GM13976 (cell line): ENCODE measurements at regions not wholly inside any gene's neighbourhood (a gene's known extent, or its start where the extent isn't known, plus 50 kb on each side); places are given as distances from the start of the nearest gene placed in this dataset.

ENCODE experiments used
- DNase-seq: peaks from one replicate; pipeline ENCODE4 v3.0.0; 2012; ENCODE audit warnings: low spot score
- in situ Hi-C: fragments of 300-500 bp; cut with MboI; formaldehyde crosslinking; loops from one replicate; pipeline ENCODE4 v1.12.0; 2022; ENCODE audit warnings: low sequenced_read_pairs, mixed read lengths, inconsistent platforms; ENCODE audit not compliant: unreplicated experiment
- TF ChIP-seq, protein P1 (sequence below): IDR thresholded peaks from 2 replicates; pipeline ENCODE4 v1.5.1; 2012; ENCODE audit warnings: borderline replicate concordance, mild to moderate bottlenecking; ENCODE audit not compliant: insufficient read depth; ENCODE audit errors: extremely low read depth, missing control alignments, control extremely low read depth

DNA sequence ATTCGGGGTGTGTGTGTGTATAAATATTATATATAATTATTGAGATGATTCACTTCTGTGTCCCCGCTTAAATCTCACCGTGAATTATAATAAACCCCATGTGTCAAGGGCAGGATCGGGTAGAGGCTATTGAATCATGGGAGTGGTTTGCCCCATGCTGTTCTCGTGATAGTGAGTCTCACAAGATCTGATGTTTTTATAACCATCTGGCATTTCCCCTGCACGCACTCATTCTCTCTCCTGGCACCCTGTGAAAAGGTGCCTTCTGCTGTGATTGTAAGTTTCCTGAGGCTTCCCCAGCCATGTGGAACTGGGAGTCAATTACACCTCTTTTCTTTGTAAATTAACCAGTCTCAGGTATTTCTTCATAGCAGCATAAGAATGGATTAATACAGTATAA lies 851.4 kb upstream of the AGA start:
- TF ChIP-seq, protein P1, sequence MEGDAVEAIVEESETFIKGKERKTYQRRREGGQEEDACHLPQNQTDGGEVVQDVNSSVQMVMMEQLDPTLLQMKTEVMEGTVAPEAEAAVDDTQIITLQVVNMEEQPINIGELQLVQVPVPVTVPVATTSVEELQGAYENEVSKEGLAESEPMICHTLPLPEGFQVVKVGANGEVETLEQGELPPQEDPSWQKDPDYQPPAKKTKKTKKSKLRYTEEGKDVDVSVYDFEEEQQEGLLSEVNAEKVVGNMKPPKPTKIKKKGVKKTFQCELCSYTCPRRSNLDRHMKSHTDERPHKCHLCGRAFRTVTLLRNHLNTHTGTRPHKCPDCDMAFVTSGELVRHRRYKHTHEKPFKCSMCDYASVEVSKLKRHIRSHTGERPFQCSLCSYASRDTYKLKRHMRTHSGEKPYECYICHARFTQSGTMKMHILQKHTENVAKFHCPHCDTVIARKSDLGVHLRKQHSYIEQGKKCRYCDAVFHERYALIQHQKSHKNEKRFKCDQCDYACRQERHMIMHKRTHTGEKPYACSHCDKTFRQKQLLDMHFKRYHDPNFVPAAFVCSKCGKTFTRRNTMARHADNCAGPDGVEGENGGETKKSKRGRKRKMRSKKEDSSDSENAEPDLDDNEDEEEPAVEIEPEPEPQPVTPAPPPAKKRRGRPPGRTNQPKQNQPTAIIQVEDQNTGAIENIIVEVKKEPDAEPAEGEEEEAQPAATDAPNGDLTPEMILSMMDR: no peak
- no peak for DNase-seq

GRCh38 chr4:178296669-178297068 lies 854.4 kb upstream of the AGA start:
- TF ChIP-seq, protein P1: no peak
- in situ Hi-C loops: no loop called here
- DNase-seq: no peak

More for the DNA sequence above, 851.4 kb upstream of the AGA start:
- in situ Hi-C loops: no loop called here

DNA sequence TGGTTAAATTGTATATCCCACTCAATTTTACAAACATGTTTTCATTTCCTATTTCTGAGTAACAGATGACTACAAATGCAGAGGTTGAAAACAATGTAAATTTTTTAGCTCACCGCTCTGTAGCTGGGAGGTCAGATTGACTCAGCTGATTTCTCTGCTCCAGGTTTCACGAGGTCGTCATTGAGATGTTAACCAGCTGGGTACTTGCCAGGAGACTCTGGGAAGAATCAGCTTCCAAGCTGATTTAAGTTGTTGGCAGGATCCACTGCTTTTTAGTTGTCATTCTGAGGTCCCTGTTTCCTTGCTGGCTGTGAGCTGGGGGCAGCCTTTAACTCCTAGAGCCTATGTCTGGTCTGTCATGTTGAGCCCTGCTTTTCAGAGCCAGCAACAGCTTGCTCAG lies 864.3 kb upstream of the AGA start:
- in situ Hi-C loops: no loop called here
- TF ChIP-seq, protein P1: no peak
- DNase-seq: no peak

DNA sequence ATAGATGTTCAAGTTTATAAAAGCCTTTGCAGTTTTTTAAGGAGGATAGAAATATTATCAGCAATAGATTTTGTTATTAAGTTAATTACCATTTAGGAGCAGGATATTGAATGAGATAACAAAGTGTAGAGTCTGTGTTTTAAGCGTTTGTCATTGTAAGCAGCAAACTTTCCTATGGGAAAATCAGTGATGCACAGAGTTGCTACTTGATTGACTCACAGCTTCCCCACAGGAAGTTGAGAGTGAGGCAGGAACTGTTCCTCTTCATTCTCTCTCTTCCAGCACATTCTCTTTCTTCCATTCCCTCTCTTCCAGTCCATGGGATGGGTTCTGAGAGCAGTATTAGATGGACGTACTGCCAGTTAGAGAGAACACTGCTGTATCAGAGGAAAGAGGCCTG lies 867.7 kb upstream of the AGA start:
- in situ Hi-C loops: no loop called here
- DNase-seq: no peak
- TF ChIP-seq, protein P1: no peak

- no peak for DNase-seq
- in situ Hi-C loops: no loop called here
Measured at GRCh38 chr4:178311997-178312396, 869.8 kb upstream of the AGA start.

GRCh38 chr4:178314287-178314686 lies 872.0 kb upstream of the AGA start:
- no peak for DNase-seq
- TF ChIP-seq, protein P1: no peak
- in situ Hi-C loops: no loop called here

More at GRCh38 chr4:178311997-178312396, 869.8 kb upstream of the AGA start:
- TF ChIP-seq, protein P1: no peak

GRCh38 chr4:178316211-178316610 lies 874.0 kb upstream of the AGA start:
- in situ Hi-C loops: no loop called here
- no peak for DNase-seq
- TF ChIP-seq, protein P1: no peak
